ENCODE measurements at regions not wholly inside any gene's neighbourhood (a gene's known extent, or its start where the extent isn't known, plus 50 kb on each side); places are given as distances from the start of the nearest gene placed in this dataset.

DNA sequence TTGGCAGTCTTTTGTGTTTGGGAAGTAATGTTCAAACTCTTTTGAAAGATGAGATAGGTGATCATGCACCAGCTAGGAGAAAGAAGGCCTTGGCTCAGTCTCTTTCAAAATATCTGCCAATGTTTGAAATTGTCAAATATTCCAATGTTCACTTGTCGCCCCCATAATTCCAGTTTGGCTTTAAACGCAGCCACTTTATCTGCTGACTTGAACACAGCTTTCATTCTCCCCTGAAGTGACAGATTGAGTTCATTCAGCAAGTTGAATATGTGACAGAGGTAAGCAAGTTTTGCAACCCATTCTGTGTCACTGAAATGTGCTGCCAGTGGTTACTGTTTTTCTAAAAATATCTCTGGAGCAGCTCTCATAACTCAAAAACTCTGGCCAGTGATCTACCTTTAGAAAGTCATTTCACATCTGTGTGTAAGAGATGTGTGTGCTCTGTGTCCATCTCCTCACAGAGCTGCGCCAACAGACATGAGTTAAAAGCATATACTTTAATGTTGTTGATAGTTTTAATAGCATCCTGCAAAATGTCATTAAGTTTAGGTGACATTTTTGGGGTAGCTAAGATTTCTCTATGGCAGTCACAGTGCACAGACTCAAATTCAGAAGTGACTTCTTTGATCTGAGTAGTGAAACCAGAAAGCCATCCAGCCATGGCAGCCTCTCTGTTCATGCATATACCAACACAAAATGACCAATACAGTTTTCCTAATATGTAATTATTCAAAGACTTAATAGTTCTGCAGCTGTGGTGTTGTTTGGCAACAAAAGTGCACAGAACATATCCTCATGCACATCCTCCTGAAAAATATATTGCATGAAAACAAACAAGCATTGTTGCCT is 614.3 kb upstream of the MIS18BP1 start:
- no peak overlapping the region for H3K27ac ChIP-seq (replicated peaks)
- no peak overlapping the region for H3K4me3 ChIP-seq (replicated peaks; ENCODE audit: insufficient read depth, low read length)

DNA sequence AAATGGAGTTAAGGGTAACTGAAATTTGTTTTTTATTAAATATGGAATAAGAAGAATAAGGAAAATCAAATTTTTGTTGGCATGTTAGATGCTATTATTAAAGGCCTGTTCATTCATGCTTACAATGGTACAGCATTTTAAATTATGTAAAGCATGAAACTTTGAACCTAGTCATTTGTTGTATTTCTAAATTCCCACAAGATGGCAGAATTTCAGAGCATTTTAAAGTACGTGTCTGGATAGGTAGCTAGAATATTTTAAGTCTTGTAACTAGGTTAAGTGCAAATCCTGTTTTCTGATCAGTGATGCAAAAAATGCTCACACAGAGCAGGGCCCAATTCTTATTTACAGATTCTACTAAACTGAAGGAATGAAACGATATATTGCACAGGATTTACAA is 585.6 kb upstream of the MIS18BP1 start:
- TF ChIP-seq POLR2AphosphoS5 (IDR thresholded peaks at IDR 0.05; ENCODE audit: low read depth) (no peak), GABPA (IDR thresholded peaks at IDR 0.05; ENCODE audit: low read depth) (no peak), SPI1 (IDR thresholded peaks at IDR 0.05; ENCODE audit: borderline replicate concordance, low read depth) (no peak)
- TF ChIP-seq, protein P1, sequence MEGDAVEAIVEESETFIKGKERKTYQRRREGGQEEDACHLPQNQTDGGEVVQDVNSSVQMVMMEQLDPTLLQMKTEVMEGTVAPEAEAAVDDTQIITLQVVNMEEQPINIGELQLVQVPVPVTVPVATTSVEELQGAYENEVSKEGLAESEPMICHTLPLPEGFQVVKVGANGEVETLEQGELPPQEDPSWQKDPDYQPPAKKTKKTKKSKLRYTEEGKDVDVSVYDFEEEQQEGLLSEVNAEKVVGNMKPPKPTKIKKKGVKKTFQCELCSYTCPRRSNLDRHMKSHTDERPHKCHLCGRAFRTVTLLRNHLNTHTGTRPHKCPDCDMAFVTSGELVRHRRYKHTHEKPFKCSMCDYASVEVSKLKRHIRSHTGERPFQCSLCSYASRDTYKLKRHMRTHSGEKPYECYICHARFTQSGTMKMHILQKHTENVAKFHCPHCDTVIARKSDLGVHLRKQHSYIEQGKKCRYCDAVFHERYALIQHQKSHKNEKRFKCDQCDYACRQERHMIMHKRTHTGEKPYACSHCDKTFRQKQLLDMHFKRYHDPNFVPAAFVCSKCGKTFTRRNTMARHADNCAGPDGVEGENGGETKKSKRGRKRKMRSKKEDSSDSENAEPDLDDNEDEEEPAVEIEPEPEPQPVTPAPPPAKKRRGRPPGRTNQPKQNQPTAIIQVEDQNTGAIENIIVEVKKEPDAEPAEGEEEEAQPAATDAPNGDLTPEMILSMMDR (IDR thresholded peaks at IDR 0.05; ENCODE audit: insufficient read depth, low read length), result no peak
- TF ChIP-seq, protein P2, sequence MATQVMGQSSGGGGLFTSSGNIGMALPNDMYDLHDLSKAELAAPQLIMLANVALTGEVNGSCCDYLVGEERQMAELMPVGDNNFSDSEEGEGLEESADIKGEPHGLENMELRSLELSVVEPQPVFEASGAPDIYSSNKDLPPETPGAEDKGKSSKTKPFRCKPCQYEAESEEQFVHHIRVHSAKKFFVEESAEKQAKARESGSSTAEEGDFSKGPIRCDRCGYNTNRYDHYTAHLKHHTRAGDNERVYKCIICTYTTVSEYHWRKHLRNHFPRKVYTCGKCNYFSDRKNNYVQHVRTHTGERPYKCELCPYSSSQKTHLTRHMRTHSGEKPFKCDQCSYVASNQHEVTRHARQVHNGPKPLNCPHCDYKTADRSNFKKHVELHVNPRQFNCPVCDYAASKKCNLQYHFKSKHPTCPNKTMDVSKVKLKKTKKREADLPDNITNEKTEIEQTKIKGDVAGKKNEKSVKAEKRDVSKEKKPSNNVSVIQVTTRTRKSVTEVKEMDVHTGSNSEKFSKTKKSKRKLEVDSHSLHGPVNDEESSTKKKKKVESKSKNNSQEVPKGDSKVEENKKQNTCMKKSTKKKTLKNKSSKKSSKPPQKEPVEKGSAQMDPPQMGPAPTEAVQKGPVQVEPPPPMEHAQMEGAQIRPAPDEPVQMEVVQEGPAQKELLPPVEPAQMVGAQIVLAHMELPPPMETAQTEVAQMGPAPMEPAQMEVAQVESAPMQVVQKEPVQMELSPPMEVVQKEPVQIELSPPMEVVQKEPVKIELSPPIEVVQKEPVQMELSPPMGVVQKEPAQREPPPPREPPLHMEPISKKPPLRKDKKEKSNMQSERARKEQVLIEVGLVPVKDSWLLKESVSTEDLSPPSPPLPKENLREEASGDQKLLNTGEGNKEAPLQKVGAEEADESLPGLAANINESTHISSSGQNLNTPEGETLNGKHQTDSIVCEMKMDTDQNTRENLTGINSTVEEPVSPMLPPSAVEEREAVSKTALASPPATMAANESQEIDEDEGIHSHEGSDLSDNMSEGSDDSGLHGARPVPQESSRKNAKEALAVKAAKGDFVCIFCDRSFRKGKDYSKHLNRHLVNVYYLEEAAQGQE (IDR thresholded peaks at IDR 0.05; ENCODE audit: insufficient replicate concordance, low read depth), result no peak
- DNase-seq (ENCODE audit: low read depth in 1 of 2, low spot score in 1 of 2), result no peak
- no peak overlapping the region for H3K4me3 ChIP-seq (replicated peaks; ENCODE audit: insufficient read depth, low read length)
- H3K27me3 ChIP-seq (ENCODE audit: insufficient read depth, poor library complexity, severe bottlenecking), result no peaks in the 10 kb centered on the region
- H3K27ac ChIP-seq (replicated peaks), result no peak overlapping the region

More for the DNA sequence above, 614.3 kb upstream of the MIS18BP1 start:
- DNase-seq (ENCODE audit: low read depth in 1 of 2, low spot score in 1 of 2), result no peak
- TF ChIP-seq GABPA (IDR thresholded peaks at IDR 0.05; ENCODE audit: low read depth) (no peak), SPI1 (IDR thresholded peaks at IDR 0.05; ENCODE audit: borderline replicate concordance, low read depth) (no peak), POLR2AphosphoS5 (IDR thresholded peaks at IDR 0.05; ENCODE audit: low read depth) (no peak)
- TF ChIP-seq, protein P1 (IDR thresholded peaks at IDR 0.05; ENCODE audit: insufficient read depth, low read length), result no peak
- TF ChIP-seq, protein P2 (IDR thresholded peaks at IDR 0.05; ENCODE audit: insufficient replicate concordance, low read depth), result no peak
- H3K27me3 ChIP-seq (ENCODE audit: insufficient read depth, poor library complexity, severe bottlenecking), result no peaks in the 10 kb centered on the region

DNA sequence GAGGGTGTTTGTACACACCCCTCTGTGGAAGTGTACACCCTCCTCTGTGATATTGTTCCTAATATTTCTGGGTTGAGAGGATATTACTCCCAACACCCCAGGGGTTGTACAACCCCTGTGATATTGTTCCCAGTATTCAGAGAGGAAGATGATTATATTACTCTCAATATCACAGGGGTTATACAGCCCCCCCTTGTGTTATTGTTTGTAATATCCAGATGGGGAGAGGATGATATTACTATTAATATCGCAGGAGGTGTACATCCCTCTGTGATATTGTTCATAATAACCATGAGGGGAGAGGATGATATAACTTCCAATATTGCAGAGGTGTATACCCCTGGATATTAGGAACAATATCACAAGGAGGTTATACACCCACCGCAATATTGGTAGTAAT is 566.1 kb upstream of the MIS18BP1 start:
- no peak overlapping the region for H3K27ac ChIP-seq (replicated peaks)
- no peak overlapping the region for H3K4me3 ChIP-seq (replicated peaks; ENCODE audit: insufficient read depth, low read length)
- no peak for TF ChIP-seq SPI1 (IDR thresholded peaks at IDR 0.05; ENCODE audit: borderline replicate concordance, low read depth)
- TF ChIP-seq GABPA (IDR thresholded peaks at IDR 0.05; ENCODE audit: low read depth), result no peak
- TF ChIP-seq, protein P2 (IDR thresholded peaks at IDR 0.05; ENCODE audit: insufficient replicate concordance, low read depth), result no peak
- no peak for TF ChIP-seq POLR2AphosphoS5 (IDR thresholded peaks at IDR 0.05; ENCODE audit: low read depth)
- TF ChIP-seq, protein P1 (IDR thresholded peaks at IDR 0.05; ENCODE audit: insufficient read depth, low read length), result no peak
- H3K27me3 ChIP-seq (ENCODE audit: insufficient read depth, poor library complexity, severe bottlenecking), result no peaks in the 10 kb centered on the region
- no peak for DNase-seq (ENCODE audit: low read depth in 1 of 2, low spot score in 1 of 2)

Measured in HL-60 (cell line).